K562 (cell line): ENCODE measurements at regions not wholly inside any gene's neighbourhood (a gene's known extent, or its start where the extent isn't known, plus 50 kb on each side); places are given as distances from the start of the nearest gene placed in this dataset.
A peak's percentile ranks its signal among the peaks of the same experiment; 100 is the strongest.

ENCODE experiments used
- ATAC-seq: fragments of 200-7000 bp; cut with Tn5 transposase; 3 replicates; pipeline ENCODE4 v1.9.1; 2020; ENCODE audit warnings: moderate library complexity
- BruUV-seq: library from RNA; stranded (reverse); fragments of 400-500 nt; replicated peaks from 2 replicates; lab custom pipeline; 2021; lab: Mats Ljungman, UMichigan
- CTCF ChIA-PET: fragments of 300-600 bp; formaldehyde crosslinking; extraction: SDS; loops from one replicate; lab custom pipeline; 2021; ENCODE audit warnings: low intra/inter-chr PET ratio; lab: Yijun Ruan, JAX
- POLR2A ChIA-PET: fragments of 300-600, 350-650 bp; sonication (Branson Sonifier 250); formaldehyde crosslinking; extraction: SDS; loops from one replicate; lab custom pipeline; 2021; ENCODE audit warnings: antibody characterized with exemption, inconsistent platforms; lab: Yijun Ruan, JAX
- DNase-seq, 4 experiments: peaks; one replicate each; pipeline versions ENCODE4 v3.0.0 to v3.0.0-alpha.2; 2011 to 2018; ENCODE audit warnings: low spot score in 3 of 4, mixed read lengths in 3 of 4; ENCODE audit errors: extremely low read depth in 1 of 4
- FAIRE-seq: peaks from 2 replicates; lab custom pipeline; 2011; peaks lifted over from hg19 to GRCh38; lab: Jason Lieb, UNC
- H2AFZ ChIP-seq: 2 replicates; pipeline ENCODE4 v1.6.0; 2011; ENCODE audit warnings: low read depth, low read length, control low read depth, inconsistent platforms
- H3K27ac ChIP-seq: fragments of 200-600 bp; 3 replicates; pipeline ENCODE4 v1.8.0; 2011; ENCODE audit warnings: low read depth, mild to moderate bottlenecking, control low read depth, inconsistent platforms, low read length, moderate library complexity, mixed read lengths; ENCODE audit errors: extremely low read depth
- H3K27me3 ChIP-seq, 2 experiments: fragments of 300-600 bp in 1 of 2; 2 replicates in 1 of 2; 3 replicates in 1 of 2; pipeline versions ENCODE4 v1.6.0 to v1.8.0; 2011; ENCODE audit warnings: inconsistent platforms in 2 of 2, low read length in 2 of 2, mild to moderate bottlenecking in 1 of 2, mixed read lengths in 1 of 2, moderate library complexity in 1 of 2; ENCODE audit not compliant: control insufficient read depth in 2 of 2, insufficient read depth in 2 of 2
- H3K36me3 ChIP-seq: fragments of 300-600 bp; 3 replicates; pipeline ENCODE4 v1.8.0; 2011; ENCODE audit warnings: mild to moderate bottlenecking, low read length, inconsistent platforms; ENCODE audit not compliant: control insufficient read depth, insufficient read depth
- H3K4me1 ChIP-seq, 2 experiments: fragments of 200-600 bp in 1 of 2; replicated peaks in 1 of 2; 2 replicates in 1 of 2; 3 replicates in 1 of 2; pipeline versions ENCODE4 v1.5.1 to v1.8.0; 2011; ENCODE audit warnings: inconsistent platforms in 2 of 2, low read length in 2 of 2, mild to moderate bottlenecking in 1 of 2, mixed read lengths in 1 of 2, moderate library complexity in 1 of 2; ENCODE audit not compliant: control insufficient read depth in 2 of 2, insufficient read depth in 2 of 2
- H3K4me2 ChIP-seq: 2 replicates; pipeline ENCODE4 v1.6.1; 2011; ENCODE audit warnings: low read length, control low read depth, inconsistent platforms, mixed read lengths; ENCODE audit not compliant: insufficient read depth
- H3K4me3 ChIP-seq: fragments of 200-600 bp; sonication (generic), shearing (Covaris generic); 2 replicates; pipeline ENCODE4 v1.5.1; 2016; ENCODE audit warnings: control low read depth, inconsistent platforms
- H3K79me2 ChIP-seq: fragments of 200-600 bp; 3 replicates; pipeline ENCODE4 v1.8.0; 2011; ENCODE audit warnings: low read length, inconsistent platforms; ENCODE audit not compliant: control insufficient read depth, insufficient read depth
- H3K9ac ChIP-seq, 2 experiments: 2 replicates each; pipeline versions ENCODE4 v1.6.0 to v1.6.1; 2011; ENCODE audit warnings: low read depth in 2 of 2, low read length in 2 of 2, control low read depth in 1 of 2, inconsistent platforms in 1 of 2, mild to moderate bottlenecking in 1 of 2, mixed read lengths in 1 of 2; ENCODE audit not compliant: insufficient read depth in 1 of 2
- H3K9me1 ChIP-seq: one replicate; pipeline ENCODE4 v1.6.0; 2011; ENCODE audit warnings: inconsistent platforms, mild to moderate bottlenecking, low read length, moderate library complexity; ENCODE audit not compliant: control insufficient read depth, insufficient read depth
- H3K9me3 ChIP-seq: replicated peaks from 2 replicates; pipeline ENCODE4 v1.5.1; 2011; ENCODE audit warnings: low read depth, low read length, inconsistent platforms; ENCODE audit not compliant: control insufficient read depth, insufficient read depth
- H4K20me1 ChIP-seq: replicated peaks from 2 replicates; pipeline ENCODE4 v1.6.1; 2011; ENCODE audit warnings: low read length, inconsistent platforms, mixed read lengths; ENCODE audit not compliant: control insufficient read depth, insufficient read depth
- BCOR ChIP-seq: fragments of 450-650 bp; IDR thresholded peaks from 2 replicates; pipeline ENCODE4 v1.6.1; 2016
- CEBPZ ChIP-seq: fragments of 150-350 bp; IDR thresholded peaks from 2 replicates; pipeline ENCODE4 v1.6.1; 2014; ENCODE audit warnings: low read depth, mild to moderate bottlenecking, low read length, borderline replicate concordance
- CHAMP1 ChIP-seq: fragments of 450-650 bp; IDR thresholded peaks from 2 replicates; pipeline ENCODE4 v1.6.1; 2016; ENCODE audit warnings: mild to moderate bottlenecking
- CTCF ChIP-seq, 3 experiments: IDR thresholded peaks in 2 of 3; conservative IDR thresholded peaks in 1 of 3; 2 replicates each; pipeline ENCODE4 v1.5.1; 2011 to 2012; ENCODE audit warnings: low read length in 3 of 3, mild to moderate bottlenecking in 3 of 3, control low read depth in 2 of 3, improper control_type of control experiment in 1 of 3, inconsistent platforms in 1 of 3, low read depth in 1 of 3, mixed read lengths in 1 of 3, moderate library complexity in 1 of 3; ENCODE audit not compliant: insufficient read depth in 2 of 3
- HIVEP1 ChIP-seq: fragments of 250-450 bp; sonication (Bioruptor Pico); IDR thresholded peaks from 2 replicates; pipeline ENCODE4 v1.4.0; 2020; ENCODE audit warnings: mild to moderate bottlenecking
- MCM2 ChIP-seq: fragments of 450-650 bp; IDR thresholded peaks from 2 replicates; pipeline ENCODE4 v1.6.1; 2017; ENCODE audit warnings: low read depth, mild to moderate bottlenecking
- MYNN ChIP-seq, 2 experiments: sonication (generic); formaldehyde crosslinking in 1 of 2; IDR thresholded peaks; 2 replicates each; pipeline versions ENCODE4 v1.5.0 to v1.6.1; 2016 to 2020; ENCODE audit warnings: antibody characterized with exemption in 1 of 2, missing genetic modification reagents in 1 of 2
- NFXL1 ChIP-seq: fragments of 450-650 bp; formaldehyde crosslinking; IDR thresholded peaks from 2 replicates; pipeline ENCODE4 v1.4.0; 2021; ENCODE audit warnings: mild to moderate bottlenecking
- PTRF ChIP-seq: fragments of 450-650 bp; IDR thresholded peaks from 2 replicates; pipeline ENCODE4 v1.6.1; 2016; ENCODE audit warnings: mild to moderate bottlenecking, missing genetic modification characterization, missing compliant biosample characterization
- SLC30A9 ChIP-seq: fragments of 250-450 bp; sonication (Bioruptor Pico); IDR thresholded peaks from 2 replicates; pipeline ENCODE4 v1.8.0; 2022; ENCODE audit warnings: mild to moderate bottlenecking, moderate library complexity
- WGBS: fragments of 100-300 bp; shearing (Covaris generic); methylation state at CpG from one replicate; pipeline ENCODE4 v1.1.6; 2016; ENCODE audit warnings: low coverage, mixed read lengths; ENCODE audit not compliant: insufficient coverage; ENCODE audit errors: missing lambda C conversion rate; 5-methylcytosine and 5-hydroxymethylcytosine counted together
- in situ Hi-C: fragments of 300-500 bp; cut with MboI; formaldehyde crosslinking; loops from 4 replicates; pipeline ENCODE4 v1.15.0; 2018; ENCODE audit warnings: inconsistent platforms, mixed read lengths
- intact Hi-C: fragments of 100-400 bp; cut with micrococcal nuclease; formaldehyde crosslinking; loops from 2 replicates; pipeline ENCODE4 v1.14.2; 2022

- no peak for FAIRE-seq
- in situ Hi-C loops = no loop called here
- intact Hi-C loops = no loop called here
- TF ChIP-seq PTRF (tag) (no peak), HIVEP1 (CRISPR knock-in tag) (no peak), BCOR (no peak), NFXL1 (CRISPR knock-in tag) (no peak), CTCF (IDR thresholded peaks at IDR 0.05 in 2 of 3, conservative IDR thresholded peaks at IDR 0.05 in 1 of 3; ENCODE audit: insufficient read depth in 2 of 3, low read depth in 1 of 3, low read length in 3 of 3) (peak in 1 of 3 experiments; percentile 17; a peak in 1 of 6 replicates), SLC30A9 (CRISPR knock-in tag) (no peak), CEBPZ (no peak), CHAMP1 (peak; percentile 27; the same call in 1 of the 2 replicates), MYNN (IDR thresholded peaks at IDR 0.05) (no peak), MYNN (CRISPR knock-in tag; IDR thresholded peaks at IDR 0.05) (no peak), MCM2 (no peak)
- Histone ChIP-seq H2AFZ (0 out of 2 replicates have a peak overlapping the region, but pooled peaks have one; percentile 23), H3K36me3 (no peaks in the 10 kb centered on the region), H3K4me2 (no peak overlapping the region), H3K79me2 (no peaks in the 10 kb centered on the region), H3K27me3 (no peaks in the 10 kb centered on the region), H3K9me1 (no peaks in the 10 kb centered on the region), H3K9me3 (no peaks in the 10 kb centered on the region), H3K4me3 (no peak overlapping the region), H3K4me1 (no peaks in the 10 kb centered on the region), H3K27ac (no peak overlapping the region), H4K20me1 (no peaks in the 10 kb centered on the region), H3K9ac (no peak overlapping the region)
- peak; percentile 82 for ATAC-seq
- CTCF ChIA-PET = no interaction called here
- POLR2A ChIA-PET = interaction anchor here (0.6 to 1.1 kb wide), 2 partner anchors 19 to 26 kb away, joined by 3 read pairs; no protein-coding TSS in a partner anchor
- BruUV-seq = no TSS peak
- no peak for DNase-seq
- WGBS = 17% methylated on average over 1 of the region's 1 CpG
Observed at GRCh38 chr7:18151422-18151821, 123.8 kb upstream of the PRPS1L1 start.
